ENCODE measurements at regions not wholly inside any gene's neighbourhood (a gene's known extent, or its start where the extent isn't known, plus 50 kb on each side); places are given as distances from the start of the nearest gene placed in this dataset.

- TF ChIP-seq POLR2A (IDR thresholded peaks at IDR 0.05; ENCODE audit: low read depth, low read length) = no peak
- no peak for TF ChIP-seq TAF1 (IDR thresholded peaks at IDR 0.05; ENCODE audit: borderline replicate concordance, low read depth, low read length)
Measured at GRCh38 chr14:105878554-105878953, 352.2 kb downstream of the TMEM121 start.
